ENCODE measurements at regions not wholly inside any gene's neighbourhood (a gene's known extent, or its start where the extent isn't known, plus 50 kb on each side); places are given as distances from the start of the nearest gene placed in this dataset.

DNA sequence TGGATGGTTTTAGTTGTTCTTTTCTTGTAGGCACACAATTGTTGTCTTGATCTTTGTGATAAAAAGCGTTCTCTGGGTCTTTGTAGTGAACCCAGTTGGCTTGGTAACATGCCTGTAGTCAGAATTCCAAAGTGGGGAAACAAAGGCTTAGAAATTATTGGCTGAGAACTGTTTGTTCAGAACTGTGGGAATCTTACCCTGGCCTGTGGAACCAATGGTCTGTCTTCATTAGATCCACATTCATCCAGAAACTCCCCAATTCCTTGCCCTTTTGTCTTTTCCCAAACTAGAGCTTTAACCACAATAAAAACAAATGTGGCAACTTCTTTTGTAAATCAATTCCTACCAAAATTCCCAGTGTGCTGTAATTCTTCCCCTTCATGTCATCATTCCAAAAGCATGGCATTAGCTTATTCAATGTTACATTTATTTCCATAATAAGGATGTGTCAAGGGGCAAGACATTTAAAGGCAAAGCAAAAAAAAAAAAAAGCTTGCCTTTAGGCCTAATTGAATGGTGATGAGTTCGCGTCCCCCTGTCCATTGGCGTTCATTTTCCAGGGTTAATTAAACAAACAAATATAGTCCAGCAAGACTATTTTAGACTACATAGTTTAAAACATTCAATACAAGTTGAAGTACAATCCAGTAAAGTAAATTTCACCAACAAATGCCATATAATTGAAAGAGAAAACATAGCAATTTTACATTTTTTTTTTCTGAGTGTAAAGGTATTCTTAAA lies 249.8 kb upstream of the ZNF608 start:
- ATAC-seq, result no peak
- DNase-seq (ENCODE audit: low spot score), result no peak

- ATAC-seq (no peak), DNase-seq (ENCODE audit: low spot score) (no peak)
Observed at GRCh38 chr5:124996764-124997077, 250.3 kb upstream of the ZNF608 start.

DNA sequence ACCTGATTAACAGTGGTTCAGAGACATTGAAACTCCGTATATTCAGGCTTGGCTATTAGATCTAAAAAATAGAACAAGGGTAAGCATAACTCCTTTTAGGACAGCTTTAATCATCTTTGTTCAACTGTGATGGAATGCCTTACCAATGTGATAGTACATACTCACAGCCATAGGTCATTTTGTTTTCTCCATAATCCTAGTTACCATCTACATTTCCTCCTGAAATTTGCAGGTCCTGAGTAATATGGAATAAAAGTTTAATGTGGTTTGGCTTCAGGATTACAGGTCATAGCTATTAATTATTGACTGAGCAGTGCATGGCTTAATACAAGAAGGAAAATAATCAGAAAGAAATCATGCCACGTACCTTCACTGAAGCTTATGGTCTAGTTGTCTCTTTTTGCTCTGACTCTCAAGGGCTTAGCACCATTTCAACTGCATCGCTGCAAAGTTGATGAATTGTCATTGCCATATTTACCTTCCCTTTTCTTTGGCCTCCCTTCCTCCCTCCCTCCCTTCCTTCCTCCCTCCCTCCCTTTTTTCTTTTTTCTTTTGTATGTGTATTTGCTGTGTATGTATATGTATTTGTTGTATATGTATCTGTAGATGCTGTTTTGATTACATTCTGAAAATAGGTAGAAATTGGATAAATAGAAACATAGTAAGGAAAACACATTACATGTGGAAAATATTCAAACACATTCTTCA lies 250.9 kb upstream of the ZNF608 start:
- DNase-seq (ENCODE audit: low spot score), result no peak
- no peak for ATAC-seq

GRCh38 chr5:124998520-124998919 lies 252.1 kb upstream of the ZNF608 start:
- ATAC-seq (no peak), DNase-seq (ENCODE audit: low spot score) (no peak)

GRCh38 chr5:125002727-125003598 lies 256.5 kb upstream of the ZNF608 start:
- no peak for ATAC-seq
- no peak for DNase-seq (ENCODE audit: low spot score)

- no peak for DNase-seq (ENCODE audit: low spot score)
- ATAC-seq, result no peak
Observed at GRCh38 chr5:125004009-125004408, 257.6 kb upstream of the ZNF608 start.

GRCh38 chr5:125005266-125005665 lies 258.8 kb upstream of the ZNF608 start:
- DNase-seq (ENCODE audit: low spot score), result no peak
- ATAC-seq, result no peak

- ATAC-seq (no peak), DNase-seq (ENCODE audit: low spot score) (no peak)
Observed at GRCh38 chr5:125006011-125006685, 259.7 kb upstream of the ZNF608 start.

- ATAC-seq, result no peak
- DNase-seq (ENCODE audit: low spot score), result no peak
Observed at GRCh38 chr5:125010356-125010755, 263.9 kb upstream of the ZNF608 start.

DNA sequence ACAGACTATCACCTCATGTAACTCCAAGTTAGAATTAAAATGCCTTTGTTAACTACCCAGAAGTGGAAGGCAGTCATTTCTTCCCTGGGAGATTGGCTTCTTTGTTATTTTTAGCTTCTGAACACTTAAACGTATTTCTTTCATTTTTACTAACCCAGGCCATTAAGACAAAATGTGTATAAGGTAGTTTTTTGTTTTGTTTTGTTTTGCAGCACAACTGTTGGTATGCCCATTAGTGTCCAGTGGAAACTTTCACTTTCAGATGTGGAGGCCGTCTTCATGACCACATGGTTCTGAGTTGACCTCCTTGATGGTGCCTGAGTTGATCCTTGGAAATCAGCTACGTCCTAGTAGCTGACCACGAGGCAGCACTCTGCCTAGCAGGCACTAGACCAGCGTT lies 264.6 kb upstream of the ZNF608 start:
- DNase-seq (ENCODE audit: low spot score), result no peak
- ATAC-seq, result peak; percentile 39

DNA sequence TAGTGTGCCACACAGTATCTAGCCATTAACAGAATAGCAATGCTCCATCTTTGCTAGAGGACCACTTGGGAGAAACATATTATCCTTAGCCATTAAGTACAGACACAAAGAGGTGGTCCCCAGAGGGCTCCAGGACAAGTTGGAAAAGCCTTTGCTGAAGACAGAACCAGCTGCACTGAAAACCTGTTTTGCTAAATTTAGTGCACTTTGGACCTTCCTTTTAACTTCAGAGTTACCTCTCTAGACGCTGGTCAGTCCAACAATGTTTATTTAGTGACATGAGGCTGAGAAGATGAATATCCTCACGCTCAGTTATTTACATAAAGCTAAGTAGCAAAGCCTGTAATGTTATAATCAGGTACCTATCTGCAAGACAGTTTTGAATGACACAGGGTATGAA lies 265.0 kb upstream of the ZNF608 start:
- ATAC-seq (peak; percentile 53), DNase-seq (ENCODE audit: low spot score) (no peak)

DNA sequence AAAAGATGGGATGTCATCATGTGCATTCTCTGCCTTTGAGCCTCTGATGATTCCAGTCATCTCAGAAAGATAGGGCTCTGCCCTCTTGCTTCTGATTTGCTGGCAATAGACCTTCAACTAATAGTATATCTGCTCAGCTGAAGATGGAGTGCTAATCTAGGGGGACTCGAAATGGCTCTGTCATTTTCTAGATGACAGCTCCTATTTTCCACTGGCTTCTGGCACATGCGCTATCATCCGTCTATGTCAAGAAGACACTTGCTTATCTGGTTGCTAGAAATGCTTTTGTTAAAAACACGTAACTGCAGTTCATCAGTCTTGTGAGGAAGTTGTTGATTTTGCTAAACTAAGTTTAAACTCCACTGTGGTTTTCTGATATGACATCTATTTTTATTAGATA lies 265.5 kb upstream of the ZNF608 start:
- DNase-seq (ENCODE audit: low spot score) (no peak), ATAC-seq (no peak)

GRCh38 chr5:125012727-125013451 lies 266.4 kb upstream of the ZNF608 start:
- ATAC-seq (peak; percentile 97), DNase-seq (ENCODE audit: low spot score) (peak; percentile 63)

GRCh38 chr5:125014202-125014601 lies 267.8 kb upstream of the ZNF608 start:
- no peak for DNase-seq (ENCODE audit: low spot score)
- no peak for ATAC-seq

DNA sequence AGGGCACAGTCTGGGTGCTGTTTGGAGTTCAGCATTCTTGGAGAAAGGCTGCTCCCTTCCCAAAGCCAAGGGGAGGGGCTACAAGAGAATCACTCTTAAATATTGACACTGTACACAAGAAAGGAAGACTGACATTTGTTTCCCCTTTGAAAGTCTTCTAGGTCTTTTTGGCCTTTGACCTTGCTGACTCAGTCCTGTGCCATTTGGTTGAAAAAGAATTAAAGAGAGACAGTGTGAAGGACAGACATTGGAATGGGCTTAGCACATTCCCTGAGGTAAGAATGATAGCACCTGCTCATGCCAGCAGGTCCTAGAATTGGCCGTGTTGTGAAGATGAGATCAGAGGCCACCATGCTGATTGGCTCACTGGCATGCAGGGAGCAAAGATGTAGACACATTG lies 271.4 kb upstream of the ZNF608 start:
- ATAC-seq, result no peak

GRCh38 chr5:125023673-125024072 lies 277.2 kb upstream of the ZNF608 start:
- DNase-seq (ENCODE audit: low spot score) (no peak), ATAC-seq (no peak)

More for the DNA sequence above, 271.4 kb upstream of the ZNF608 start:
- no peak for DNase-seq (ENCODE audit: low spot score)

- peak; percentile 94 for ATAC-seq
- peak; percentile 54 for DNase-seq (ENCODE audit: low spot score)
Observed at GRCh38 chr5:125026867-125027731, 280.7 kb upstream of the ZNF608 start.

DNA sequence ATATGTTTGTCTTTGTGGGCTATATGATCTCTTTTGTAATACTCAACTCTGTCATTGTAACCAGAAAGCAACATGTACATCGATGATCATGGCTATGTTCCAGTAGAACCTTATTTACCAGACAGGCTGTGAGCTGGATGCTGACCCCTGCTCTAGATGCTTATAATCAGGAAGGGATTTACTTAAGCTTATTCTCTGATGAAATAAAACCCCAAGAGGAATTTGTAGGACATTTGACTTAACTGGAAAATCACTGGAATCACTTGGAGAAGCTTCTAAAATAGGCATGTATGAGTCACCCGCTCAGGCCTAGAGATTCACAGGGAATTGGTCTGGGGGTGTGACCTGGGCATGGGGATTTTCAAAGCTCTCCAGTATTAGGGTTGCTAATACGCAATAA lies 285.8 kb upstream of the ZNF608 start:
- ATAC-seq, result no peak
- DNase-seq (ENCODE audit: low spot score), result no peak

DNA sequence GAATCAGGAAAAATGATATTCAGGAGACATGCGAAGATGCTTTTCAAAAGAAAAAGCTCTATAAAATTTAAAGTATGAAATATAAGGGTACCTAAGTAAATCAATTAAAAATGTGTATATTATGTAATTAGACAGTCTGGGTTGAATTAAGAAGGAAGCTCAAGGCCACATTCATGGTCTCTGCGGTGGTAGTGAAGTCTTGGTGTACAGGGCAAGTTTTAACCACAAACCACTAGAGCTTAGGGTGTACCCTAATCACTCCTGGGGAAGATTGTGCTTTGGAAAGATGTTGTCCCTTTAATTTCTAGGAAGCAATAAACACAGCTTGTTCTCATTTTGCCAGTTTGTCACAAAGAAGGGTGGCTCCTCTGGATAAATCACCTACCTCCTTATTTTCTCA lies 287.2 kb upstream of the ZNF608 start:
- DNase-seq (ENCODE audit: low spot score) (no peak), ATAC-seq (no peak)

GRCh38 chr5:125034331-125034730 lies 287.9 kb upstream of the ZNF608 start:
- peak; percentile 97 for ATAC-seq

More at GRCh38 chr5:125034331-125034730, 287.9 kb upstream of the ZNF608 start:
- DNase-seq (ENCODE audit: low spot score), result peak; percentile 80

All from left lobe of liver (tissue), 2 donors.